Keratinocyte (primary cell): ENCODE measurements at regions not wholly inside any gene's neighbourhood (a gene's known extent, or its start where the extent isn't known, plus 50 kb on each side); places are given as distances from the start of the nearest gene placed in this dataset.

Source experiments
- DNase-seq: peaks from one replicate; pipeline ENCODE4 v3.0.0-alpha.2; 2011; ENCODE audit warnings: low read depth, missing footprints, low spot score
- FAIRE-seq: peaks from 2 replicates; lab custom pipeline; 2011; peaks lifted over from hg19 to GRCh38; lab: Jason Lieb, UNC
- H2AFZ ChIP-seq: 2 replicates; pipeline ENCODE4 v1.6.0; 2012; ENCODE audit warnings: low read length, control low read depth, inconsistent platforms; ENCODE audit not compliant: control insufficient read depth
- H3K27ac ChIP-seq: 2 replicates; pipeline ENCODE4 v1.5.1; 2011; ENCODE audit warnings: low read length; ENCODE audit not compliant: control insufficient read depth, insufficient read depth
- H3K27me3 ChIP-seq: 3 replicates; pipeline ENCODE4 v1.6.0; 2011; ENCODE audit warnings: low read length; ENCODE audit not compliant: control insufficient read depth, insufficient read depth; ENCODE audit errors: extremely low read depth
- H3K36me3 ChIP-seq, 2 experiments: 2 replicates in 1 of 2; 3 replicates in 1 of 2; pipeline ENCODE4 v1.5.1; 2011; ENCODE audit warnings: low read length in 2 of 2, mild to moderate bottlenecking in 1 of 2; ENCODE audit not compliant: control insufficient read depth in 2 of 2, insufficient read depth in 2 of 2; ENCODE audit errors: extremely low read depth in 1 of 2
- H3K4me1 ChIP-seq: 3 replicates; pipeline ENCODE4 v1.5.1; 2011; ENCODE audit warnings: low read length; ENCODE audit not compliant: control insufficient read depth, insufficient read depth; ENCODE audit errors: extremely low read depth
- H3K4me2 ChIP-seq: 3 replicates; pipeline ENCODE4 v1.6.0; 2011; ENCODE audit warnings: low read depth, low read length; ENCODE audit not compliant: control insufficient read depth, insufficient read depth; ENCODE audit errors: extremely low read depth
- H3K4me3 ChIP-seq, 3 experiments: fragments of 200-600 bp in 1 of 3; sonication (generic) in 1 of 3; 2 replicates in 2 of 3; 3 replicates in 1 of 3; pipeline ENCODE4 v1.5.1; 2011 to 2016; ENCODE audit warnings: low read length in 3 of 3, mild to moderate bottlenecking in 3 of 3, control low read depth in 2 of 3, inconsistent platforms in 1 of 3, low read depth in 1 of 3, mixed read lengths in 1 of 3, mixed run types in 1 of 3, moderate library complexity in 1 of 3; ENCODE audit not compliant: control insufficient read depth in 2 of 3, insufficient read depth in 2 of 3; ENCODE audit errors: extremely low read depth in 1 of 3
- H3K79me2 ChIP-seq: 2 replicates; pipeline ENCODE4 v1.6.0; 2012; ENCODE audit warnings: low read length; ENCODE audit not compliant: control insufficient read depth, insufficient read depth
- H3K9ac ChIP-seq: 3 replicates; pipeline ENCODE4 v1.6.0; 2011; ENCODE audit warnings: low read length; ENCODE audit not compliant: control insufficient read depth, insufficient read depth; ENCODE audit errors: extremely low read depth
- H3K9me1 ChIP-seq: 3 replicates; pipeline ENCODE4 v1.6.0; 2011; ENCODE audit warnings: low read length; ENCODE audit not compliant: control insufficient read depth, insufficient read depth; ENCODE audit errors: extremely low read depth
- H3K9me3 ChIP-seq: 2 replicates; pipeline ENCODE4 v1.5.1; 2012; ENCODE audit warnings: low read depth, low read length; ENCODE audit not compliant: control insufficient read depth
- H4K20me1 ChIP-seq: 3 replicates; pipeline ENCODE4 v1.6.0; 2011; ENCODE audit warnings: low read length; ENCODE audit not compliant: control insufficient read depth, insufficient read depth; ENCODE audit errors: extremely low read depth
- CTCF ChIP-seq, 3 experiments: IDR thresholded peaks in 1 of 3; conservative IDR thresholded peaks in 1 of 3; optimal IDR thresholded peaks in 1 of 3; 2 replicates in 2 of 3; 3 replicates in 1 of 3; pipeline versions ENCODE3 to v1.5.1; 2011; ENCODE audit warnings: low read length in 3 of 3, mild to moderate bottlenecking in 3 of 3, moderate library complexity in 2 of 3, control low read depth in 1 of 3, inconsistent platforms in 1 of 3; ENCODE audit not compliant: insufficient read depth in 2 of 3; ENCODE audit errors: extremely low read depth in 1 of 3
- EZH2 ChIP-seq: IDR thresholded peaks from one replicate; pipeline ENCODE4 v1.6.1; 2012; ENCODE audit warnings: inconsistent platforms, mild to moderate bottlenecking, low read length, moderate library complexity
- dilution Hi-C: fragments of 300-500 bp; cut with MboI; formaldehyde crosslinking; loops from one replicate; pipeline ENCODE4 v1.7.0; 2020; ENCODE audit warnings: low sequenced_read_pairs; ENCODE audit not compliant: extremely low pct_ligation_motif_present

- H3K9me1 ChIP-seq, result no peaks in the 10 kb centered on the region
- no peaks in the 10 kb centered on the region for H3K79me2 ChIP-seq
- no peak for DNase-seq
- H3K9me3 ChIP-seq, result no peaks in the 10 kb centered on the region
- H3K4me3 ChIP-seq, result no peak overlapping the region
- dilution Hi-C loops, result no loop called here
- peak overlapping the region; percentile 25 for H2AFZ ChIP-seq
- H3K36me3 ChIP-seq, result no peaks in the 10 kb centered on the region
- no peak for FAIRE-seq
- H3K4me2 ChIP-seq, result no peak overlapping the region
- no peaks in the 10 kb centered on the region for H3K27me3 ChIP-seq
- no peaks in the 10 kb centered on the region for H4K20me1 ChIP-seq
- H3K27ac ChIP-seq, result no peak overlapping the region
- no peaks in the 10 kb centered on the region for H3K4me1 ChIP-seq
- H3K9ac ChIP-seq, result no peak overlapping the region
- TF ChIP-seq EZH2 (no peak), CTCF (optimal IDR thresholded peaks at IDR 0.05 in 1 of 3, IDR thresholded peaks at IDR 0.05 in 1 of 3, conservative IDR thresholded peaks at IDR 0.05 in 1 of 3; ENCODE audit: extremely low read depth in 1 of 3, insufficient read depth in 2 of 3, low read length in 3 of 3) (no peak)
These were observed 277.6 kb downstream of the REEP3 start for GRCh38 chr10:63798599-63799498.

- no peaks in the 10 kb centered on the region for H3K9me1 ChIP-seq
- H3K9ac ChIP-seq, result no peak overlapping the region
- TF ChIP-seq CTCF (optimal IDR thresholded peaks at IDR 0.05 in 1 of 3, IDR thresholded peaks at IDR 0.05 in 1 of 3, conservative IDR thresholded peaks at IDR 0.05 in 1 of 3; ENCODE audit: extremely low read depth in 1 of 3, insufficient read depth in 2 of 3, low read length in 3 of 3) (no peak), EZH2 (no peak)
- H3K4me1 ChIP-seq, result no peaks in the 10 kb centered on the region
- no peaks in the 10 kb centered on the region for H3K79me2 ChIP-seq
- no peak overlapping the region for H3K4me2 ChIP-seq
- no peaks in the 10 kb centered on the region for H3K36me3 ChIP-seq
- no peaks in the 10 kb centered on the region for H3K9me3 ChIP-seq
- DNase-seq (no peak), FAIRE-seq (no peak)
- H3K4me3 ChIP-seq, result no peak overlapping the region
- no peaks in the 10 kb centered on the region for H3K27me3 ChIP-seq
- dilution Hi-C loops, result no loop called here
- H4K20me1 ChIP-seq, result no peaks in the 10 kb centered on the region
- H3K27ac ChIP-seq, result no peak overlapping the region
- no peak overlapping the region for H2AFZ ChIP-seq
These were observed 278.5 kb downstream of the REEP3 start for GRCh38 chr10:63799521-63800300.
